GM18873 (cell line): ENCODE measurements at regions not wholly inside any gene's neighbourhood (a gene's known extent, or its start where the extent isn't known, plus 50 kb on each side); places are given as distances from the start of the nearest gene placed in this dataset.
A peak's percentile ranks its signal among the peaks of the same experiment; 100 is the strongest.

Experiments
- ATAC-seq: cut with Tn5 transposase; IDR thresholded peaks from one replicate; pipeline ENCODE4 v1.9.1; 2021; ENCODE audit warnings: mild to moderate bottlenecking, moderate library complexity, moderate number of reproducible peaks; ENCODE audit not compliant: unreplicated experiment, low FRiP score

DNA sequence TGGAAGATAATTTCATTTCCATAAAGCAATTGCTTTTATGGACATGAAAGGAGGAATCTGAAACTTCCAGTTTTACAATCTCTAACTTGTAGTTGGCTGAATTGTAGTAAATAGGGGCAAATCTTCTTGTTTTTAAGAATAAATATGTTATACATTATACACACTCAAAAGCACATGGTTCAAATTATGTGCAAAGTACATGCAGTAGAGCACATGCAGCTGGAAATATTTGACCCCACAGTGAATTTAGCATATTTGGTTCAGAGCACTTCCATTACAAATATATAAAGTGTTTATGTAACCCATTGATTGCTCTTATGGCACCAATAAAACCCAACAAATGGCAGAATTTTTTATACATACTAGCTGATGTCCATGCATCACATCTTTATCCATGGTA lies 180.5 kb downstream of the IRS2 start:
- no peak for ATAC-seq

DNA sequence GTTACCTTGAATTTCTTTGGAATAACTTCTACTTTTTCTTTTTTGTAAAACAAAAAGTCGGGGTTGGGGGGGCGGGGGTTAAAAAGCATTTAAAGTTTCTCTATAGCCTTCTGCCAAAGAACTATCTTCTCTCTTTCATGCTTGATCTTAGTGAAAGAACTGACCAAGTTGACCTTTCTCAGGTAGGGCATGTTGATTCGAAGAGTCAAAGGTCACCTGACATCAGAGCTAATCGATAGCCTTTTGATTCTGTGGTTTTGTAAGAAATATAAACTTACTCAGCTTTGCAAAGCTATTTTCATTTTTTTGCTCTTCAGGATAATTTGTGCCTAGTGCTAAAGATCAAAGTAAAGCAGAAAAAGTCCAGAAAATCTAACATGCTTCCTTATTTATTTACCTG lies 181.5 kb downstream of the IRS2 start:
- ATAC-seq = no peak

GRCh38 chr13:109602356-109602755 lies 184.0 kb downstream of the IRS2 start:
- ATAC-seq = no peak

DNA sequence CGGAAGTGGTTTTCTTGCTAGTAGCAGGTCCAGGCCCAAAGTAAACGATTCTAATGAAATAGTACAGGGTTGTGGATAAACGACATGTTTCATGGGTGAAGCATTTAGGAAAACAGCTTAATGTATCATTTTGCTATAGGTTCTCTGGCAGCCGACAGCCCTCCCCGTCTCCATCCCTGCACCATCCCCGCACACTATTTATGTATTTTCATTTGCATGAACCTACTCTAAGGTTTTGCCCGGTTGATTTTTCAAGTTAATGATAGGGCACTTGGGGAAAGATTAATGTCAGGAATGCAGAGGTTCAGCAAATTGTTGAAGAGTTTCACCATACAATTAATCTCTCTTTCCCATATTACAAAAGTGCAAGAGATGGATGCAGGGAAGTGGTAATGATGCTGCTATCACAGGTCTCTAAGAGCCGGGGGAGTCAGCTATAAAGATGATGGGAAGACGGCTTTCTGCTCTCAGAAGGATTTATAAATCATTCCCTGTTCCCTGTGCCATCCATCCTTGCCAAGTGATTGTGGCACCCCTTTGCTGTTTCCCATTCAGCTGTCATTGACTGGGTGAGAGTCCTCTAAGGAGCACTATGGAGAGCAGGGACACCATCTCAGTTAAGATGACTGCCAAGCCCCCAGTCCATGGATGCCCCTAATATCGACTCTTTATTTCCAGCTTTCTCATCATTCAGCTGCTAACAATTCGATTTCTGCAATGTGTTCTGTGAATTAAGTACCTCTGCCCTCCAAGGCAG lies 186.3 kb downstream of the IRS2 start:
- ATAC-seq = no peak

GRCh38 chr13:109595471-109595870 lies 190.9 kb downstream of the IRS2 start:
- no peak for ATAC-seq

- ATAC-seq = no peak
Measured at GRCh38 chr13:109593230-109593629, 193.2 kb downstream of the IRS2 start.

- no peak for ATAC-seq
Measured at GRCh38 chr13:109592770-109593169, 193.6 kb downstream of the IRS2 start.

GRCh38 chr13:109587689-109588088 lies 198.7 kb downstream of the IRS2 start:
- ATAC-seq = no peak

GRCh38 chr13:109586509-109587346 lies 199.7 kb downstream of the IRS2 start:
- no peak for ATAC-seq

DNA sequence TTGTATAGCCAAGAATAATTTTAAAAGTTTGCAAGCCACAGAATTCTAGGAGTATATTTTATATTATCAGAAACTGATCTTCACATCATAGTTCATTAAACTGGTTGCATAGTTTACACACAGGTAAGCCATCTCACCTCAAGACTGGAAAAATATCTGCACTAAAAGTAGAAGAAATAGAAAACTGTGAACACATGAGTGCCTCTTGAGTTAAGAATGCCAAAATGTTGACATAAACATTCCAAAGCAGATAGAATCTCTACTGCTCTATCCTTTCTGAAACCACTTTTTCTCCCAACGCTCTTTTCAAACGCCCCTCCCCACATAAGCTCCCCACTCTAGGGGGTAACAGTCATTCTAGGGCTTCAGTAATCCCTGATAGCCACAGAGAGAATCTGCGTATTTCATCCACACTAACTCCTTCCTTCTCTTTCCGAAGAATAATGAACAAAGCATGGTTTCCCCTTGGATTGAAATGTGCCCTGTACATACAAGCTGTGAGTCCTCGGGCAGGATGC lies 201.5 kb downstream of the IRS2 start:
- no peak for ATAC-seq

- no peak for ATAC-seq
Measured at GRCh38 chr13:109577191-109577700, 209.1 kb downstream of the IRS2 start.

DNA sequence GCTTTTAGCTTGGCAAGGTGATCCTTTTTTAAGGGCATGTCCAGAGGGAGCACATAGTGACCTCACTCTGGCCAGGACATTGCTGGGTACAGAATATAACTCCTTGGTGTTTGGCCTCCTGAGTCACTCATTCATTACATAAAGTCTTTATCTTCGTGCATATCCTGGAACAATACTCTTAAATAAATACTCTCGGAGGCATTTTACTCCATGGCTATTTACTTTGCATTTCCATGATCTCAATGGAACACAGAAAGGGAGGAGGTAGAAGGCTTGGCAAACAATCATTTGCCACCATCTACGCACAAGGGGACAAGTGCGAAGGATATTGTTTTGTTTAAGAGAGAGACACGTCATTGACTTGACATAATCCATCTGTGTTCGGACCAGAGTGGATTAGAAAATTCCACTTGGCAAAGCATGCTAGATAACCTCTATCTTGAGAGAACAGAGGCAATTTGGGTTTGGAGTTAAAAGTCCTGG lies 210.0 kb downstream of the IRS2 start:
- ATAC-seq = no peak

- ATAC-seq = no peak
Measured at GRCh38 chr13:109575821-109576220, 210.6 kb downstream of the IRS2 start.

DNA sequence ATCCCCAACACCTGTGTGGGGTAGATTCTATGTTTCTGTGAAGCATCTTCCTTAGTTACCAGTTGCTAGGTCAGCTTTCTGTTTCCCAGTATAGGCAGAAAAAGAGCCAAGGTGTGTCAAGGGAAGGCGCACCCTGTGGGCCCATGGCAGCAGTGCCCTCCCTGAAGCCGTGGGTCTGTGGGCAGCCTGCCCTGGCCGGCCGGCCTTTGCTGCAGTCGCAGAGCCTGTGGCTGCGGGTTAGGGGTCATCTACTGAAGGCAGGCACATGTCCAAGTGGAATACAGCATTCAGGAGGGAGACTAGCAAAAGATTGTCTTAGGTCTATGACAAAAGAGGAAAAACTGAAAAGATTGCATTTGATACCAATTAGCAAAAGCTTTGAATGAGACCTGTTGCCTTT lies 214.0 kb downstream of the IRS2 start:
- no peak for ATAC-seq

- peak; percentile 90 for ATAC-seq
Measured at GRCh38 chr13:109569958-109570711, 216.2 kb downstream of the IRS2 start.

DNA sequence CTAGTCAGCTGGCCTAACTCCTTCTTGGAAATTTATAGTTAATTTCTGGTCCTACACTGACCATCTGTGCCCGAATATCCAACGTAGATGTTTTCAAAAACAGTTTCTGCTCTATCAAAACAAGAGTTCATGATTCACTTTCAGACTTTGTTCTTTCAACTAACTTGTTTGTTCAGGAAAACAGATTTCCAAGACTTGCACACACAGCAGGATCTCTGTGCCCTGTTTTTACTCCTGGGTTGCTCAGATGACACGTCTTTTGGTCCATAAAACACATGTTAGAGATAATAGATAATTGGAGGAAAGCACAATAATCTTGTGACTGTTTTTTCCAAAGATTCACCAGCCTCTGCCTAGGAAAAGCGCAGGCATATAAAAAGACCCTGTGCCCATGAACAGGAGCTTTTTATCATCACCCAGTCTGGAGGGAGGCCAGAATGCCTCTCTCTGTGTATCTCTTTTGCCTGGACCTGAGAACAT lies 218.0 kb downstream of the IRS2 start:
- ATAC-seq = no peak

GRCh38 chr13:109567315-109567714 lies 219.1 kb downstream of the IRS2 start:
- ATAC-seq = no peak

- no peak for ATAC-seq
Measured at GRCh38 chr13:109565877-109566276, 220.5 kb downstream of the IRS2 start.

DNA sequence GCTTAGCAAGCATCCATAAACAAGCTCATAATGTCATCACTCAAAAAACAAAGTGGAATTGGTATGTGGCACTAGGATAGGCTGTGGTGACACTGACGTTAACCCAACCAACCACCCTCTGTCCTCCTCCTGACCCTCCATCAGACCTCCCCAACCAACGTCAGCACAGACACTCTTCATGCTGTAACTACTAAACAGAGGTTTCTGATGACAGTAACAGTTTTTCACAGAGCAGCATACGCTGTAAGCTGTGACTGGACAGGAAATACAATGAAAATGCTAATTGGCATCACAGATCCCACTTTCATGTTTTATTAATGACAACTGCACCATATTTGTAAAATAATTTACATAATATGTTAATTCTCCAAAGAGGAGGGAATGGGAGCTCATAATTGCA lies 238.0 kb downstream of the IRS2 start:
- ATAC-seq = peak; percentile 34

- peak; percentile 82 for ATAC-seq
Measured at GRCh38 chr13:109547942-109548341, 238.4 kb downstream of the IRS2 start.
